Breast epithelium (tissue), 4 donors: ENCODE measurements at regions not wholly inside any gene's neighbourhood (a gene's known extent, or its start where the extent isn't known, plus 50 kb on each side); places are given as distances from the start of the nearest gene placed in this dataset.

Experiments
- DNase-seq, 2 donors: peaks; one replicate each; pipeline ENCODE4 v3.0.0-alpha.2; 2019; ENCODE audit warnings: low spot score in 2 of 2
- H3K27ac ChIP-seq, 2 donors: fragments of 200-600 bp; sonication (generic) in 1 of 2; one replicate each; pipeline ENCODE4 v1.5.1; 2016 to 2019; ENCODE audit warnings: mild to moderate bottlenecking in 1 of 2
- H3K27me3 ChIP-seq, 2 donors: fragments of 200-600 bp; sonication (generic) in 1 of 2; one replicate each; pipeline versions ENCODE4 v1.5.1 to v1.6.0; 2017 to 2019; ENCODE audit warnings: control low read depth in 1 of 2, mild to moderate bottlenecking in 1 of 2
- H3K36me3 ChIP-seq: fragments of 200-600 bp; one replicate; pipeline ENCODE4 v1.5.1; 2019
- H3K4me1 ChIP-seq, 2 donors: fragments of 200-600 bp; sonication (generic); one replicate each; pipeline ENCODE4 v1.5.1; 2016 to 2019; ENCODE audit warnings: control low read depth in 1 of 2
- H3K4me3 ChIP-seq, 3 donors: fragments of 200-600 bp; sonication (generic); 1 replicate in 2 of 3; 2 replicates in 1 of 3; pipeline ENCODE4 v1.5.1; 2016 to 2019; ENCODE audit warnings: mild to moderate bottlenecking in 3 of 3, moderate library complexity in 2 of 3
- H3K9me3 ChIP-seq, 2 donors: fragments of 200-600 bp; sonication (generic) in 1 of 2; one replicate each; pipeline ENCODE4 v1.5.1; 2016 to 2019; ENCODE audit warnings: control low read depth in 1 of 2
- POLR2A ChIP-seq: fragments of 450-650 bp; IDR thresholded peaks from one replicate; pipeline ENCODE4 v1.6.1; 2016; ENCODE audit warnings: antibody characterized with exemption, mild to moderate bottlenecking, moderate library complexity
- POLR2AphosphoS5 ChIP-seq, 3 donors: sonication (generic); formaldehyde crosslinking; IDR thresholded peaks; one replicate each; pipeline ENCODE4 v1.6.1; 2017; ENCODE audit warnings: antibody characterized with exemption in 3 of 3
- intact Hi-C: fragments of 100-400 bp; cut with DNase I; formaldehyde crosslinking; loops from one replicate; pipeline ENCODE4 v1.15.1; 2023; ENCODE audit warnings: low total_unique reads
- TF ChIP-seq, protein P1 (sequence below), 3 donors: fragments of 450-650 bp; IDR thresholded peaks; one replicate each; pipeline ENCODE4 v1.5.1; 2016 to 2017; ENCODE audit warnings: antibody characterized with exemption in 3 of 3, mild to moderate bottlenecking in 3 of 3, moderate library complexity in 3 of 3

DNA sequence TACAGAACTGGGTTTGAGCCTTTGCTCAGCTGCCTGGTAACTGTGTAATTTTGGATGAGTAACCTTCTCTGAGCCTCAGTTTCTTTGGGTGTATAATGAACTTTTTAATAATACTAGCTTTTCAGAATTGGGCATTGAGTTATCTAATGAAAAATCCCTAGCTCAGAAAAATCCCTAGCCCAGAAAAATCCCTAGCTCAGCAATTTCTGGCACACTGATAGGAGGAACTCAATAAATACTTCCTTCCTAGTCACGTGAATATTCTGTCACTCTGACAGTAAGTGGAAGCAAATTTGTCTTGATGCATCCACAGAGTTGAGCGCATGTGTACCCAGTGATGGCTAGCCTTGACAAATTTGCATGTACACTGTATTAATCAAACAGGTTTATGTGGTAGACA, 817.6 kb downstream of the XPNPEP1 start:
- TF ChIP-seq POLR2AphosphoS5 (IDR thresholded peaks at IDR 0.05) = no peak
- TF ChIP-seq, protein P1, sequence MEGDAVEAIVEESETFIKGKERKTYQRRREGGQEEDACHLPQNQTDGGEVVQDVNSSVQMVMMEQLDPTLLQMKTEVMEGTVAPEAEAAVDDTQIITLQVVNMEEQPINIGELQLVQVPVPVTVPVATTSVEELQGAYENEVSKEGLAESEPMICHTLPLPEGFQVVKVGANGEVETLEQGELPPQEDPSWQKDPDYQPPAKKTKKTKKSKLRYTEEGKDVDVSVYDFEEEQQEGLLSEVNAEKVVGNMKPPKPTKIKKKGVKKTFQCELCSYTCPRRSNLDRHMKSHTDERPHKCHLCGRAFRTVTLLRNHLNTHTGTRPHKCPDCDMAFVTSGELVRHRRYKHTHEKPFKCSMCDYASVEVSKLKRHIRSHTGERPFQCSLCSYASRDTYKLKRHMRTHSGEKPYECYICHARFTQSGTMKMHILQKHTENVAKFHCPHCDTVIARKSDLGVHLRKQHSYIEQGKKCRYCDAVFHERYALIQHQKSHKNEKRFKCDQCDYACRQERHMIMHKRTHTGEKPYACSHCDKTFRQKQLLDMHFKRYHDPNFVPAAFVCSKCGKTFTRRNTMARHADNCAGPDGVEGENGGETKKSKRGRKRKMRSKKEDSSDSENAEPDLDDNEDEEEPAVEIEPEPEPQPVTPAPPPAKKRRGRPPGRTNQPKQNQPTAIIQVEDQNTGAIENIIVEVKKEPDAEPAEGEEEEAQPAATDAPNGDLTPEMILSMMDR (IDR thresholded peaks at IDR 0.05) = no peak
- TF ChIP-seq POLR2A = no peak
- Histone ChIP-seq H3K9me3 (no peaks in the 10 kb centered on the region), H3K4me1 (no peaks in the 10 kb centered on the region), H3K27ac (no peak overlapping the region), H3K27me3 (no peaks in the 10 kb centered on the region), H3K4me3 (no peak overlapping the region), H3K36me3 (no peaks in the 10 kb centered on the region)
- no peak for DNase-seq
- intact Hi-C loops = no loop called here

DNA sequence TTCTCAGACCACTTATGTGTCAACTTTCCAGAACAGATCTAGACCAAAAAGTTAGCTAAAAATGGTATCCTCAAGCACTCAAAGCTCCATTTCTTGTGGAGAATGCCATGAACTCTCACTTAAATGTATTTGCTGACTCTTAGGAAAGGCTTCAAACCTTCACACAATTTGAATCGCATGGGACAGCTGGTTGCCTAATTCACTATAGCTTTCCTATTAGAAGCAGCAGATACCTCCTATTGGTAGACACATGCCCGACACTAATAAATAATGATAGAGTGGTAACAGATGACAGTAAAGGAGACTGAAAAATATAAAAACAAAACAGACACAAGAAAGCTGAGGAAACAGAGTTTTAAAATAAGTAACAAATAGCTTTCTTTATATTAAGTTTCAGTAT, 818.5 kb downstream of the XPNPEP1 start:
- TF ChIP-seq POLR2A = no peak
- TF ChIP-seq, protein P1 (IDR thresholded peaks at IDR 0.05) = no peak

DNA sequence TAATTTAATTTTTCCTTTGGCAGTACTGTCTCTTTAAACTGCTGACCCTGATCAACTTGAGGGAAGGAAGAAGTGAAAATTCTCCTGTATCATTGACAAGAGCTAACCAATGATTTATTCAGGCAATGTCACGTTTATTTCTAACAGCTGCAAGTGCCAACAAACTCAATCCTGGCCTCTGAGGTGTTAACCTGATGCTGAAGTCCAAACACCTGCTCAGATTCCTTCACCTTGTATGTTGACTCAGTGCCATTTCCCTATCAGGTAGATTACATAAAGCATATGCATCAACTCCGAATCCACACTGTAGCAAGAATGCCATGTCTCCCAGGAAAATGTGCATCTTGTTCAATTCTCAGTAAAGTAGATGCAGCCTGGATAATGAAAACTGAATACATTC, 820.0 kb downstream of the XPNPEP1 start:
- Histone ChIP-seq H3K27ac (no peak overlapping the region), H3K4me1 (no peaks in the 10 kb centered on the region), H3K9me3 (no peaks in the 10 kb centered on the region), H3K27me3 (no peaks in the 10 kb centered on the region), H3K4me3 (no peak overlapping the region), H3K36me3 (no peaks in the 10 kb centered on the region)
- intact Hi-C loops = no loop called here
- TF ChIP-seq POLR2A (no peak), POLR2AphosphoS5 (IDR thresholded peaks at IDR 0.05) (no peak)
- TF ChIP-seq, protein P1 (IDR thresholded peaks at IDR 0.05) = no peak
- DNase-seq = no peak

More for the DNA sequence above, 818.5 kb downstream of the XPNPEP1 start:
- H3K4me3 ChIP-seq = no peak overlapping the region
- H3K36me3 ChIP-seq = no peaks in the 10 kb centered on the region
- H3K27me3 ChIP-seq = no peaks in the 10 kb centered on the region
- no peak overlapping the region for H3K27ac ChIP-seq
- intact Hi-C loops = no loop called here
- DNase-seq = no peak
- H3K9me3 ChIP-seq = no peaks in the 10 kb centered on the region
- H3K4me1 ChIP-seq = no peaks in the 10 kb centered on the region

DNA sequence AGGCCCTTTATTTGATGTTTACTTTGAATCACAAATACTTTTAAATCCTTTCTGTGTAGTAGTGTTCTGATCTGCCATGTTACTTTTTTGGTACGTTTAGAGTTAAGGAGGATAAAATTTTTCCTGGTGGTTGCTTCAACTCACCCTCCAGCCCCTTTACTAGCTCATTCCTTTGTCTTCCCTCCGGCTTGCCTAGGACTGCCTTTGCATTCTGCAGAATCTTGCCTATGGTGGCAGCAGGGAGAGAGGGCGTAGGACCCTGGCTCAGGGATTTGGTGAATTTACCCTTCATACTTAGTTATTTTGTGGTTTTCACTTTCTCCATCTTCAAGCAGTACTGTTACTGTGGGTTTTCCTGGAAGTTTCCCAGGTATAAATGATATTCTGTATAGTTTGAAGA, 833.5 kb downstream of the XPNPEP1 start:
- H3K36me3 ChIP-seq = no peaks in the 10 kb centered on the region
- no peak for DNase-seq
- H3K4me1 ChIP-seq = no peaks in the 10 kb centered on the region
- H3K4me3 ChIP-seq = no peak overlapping the region
- peaks cover 0 to 7% of the 10 kb centered on the region in 2 donors for H3K9me3 ChIP-seq
- H3K27ac ChIP-seq = no peak overlapping the region
- no peak for TF ChIP-seq POLR2AphosphoS5 (IDR thresholded peaks at IDR 0.05)
- TF ChIP-seq POLR2A = no peak
- TF ChIP-seq, protein P1 (IDR thresholded peaks at IDR 0.05) = no peak
- no peaks in the 10 kb centered on the region for H3K27me3 ChIP-seq
- intact Hi-C loops = no loop called here

DNA sequence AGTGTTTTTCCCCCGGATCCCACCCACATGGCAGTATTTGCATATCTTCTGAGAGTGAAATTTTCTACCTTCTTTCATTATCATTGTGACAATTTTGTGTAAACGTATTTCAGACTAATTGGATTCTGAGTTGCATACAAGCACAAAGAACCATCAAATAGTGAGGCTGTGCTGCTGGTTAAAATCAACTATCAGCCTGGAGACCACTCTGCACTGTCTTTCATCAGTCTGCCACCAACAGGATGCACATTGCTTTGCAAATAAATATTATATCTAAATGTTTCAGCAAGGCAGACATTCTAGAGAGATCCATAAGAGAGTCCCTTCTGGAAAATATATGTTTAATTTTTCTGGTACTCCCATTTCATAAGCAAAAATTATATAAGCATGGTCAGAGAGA, 851.8 kb downstream of the XPNPEP1 start:
- Histone ChIP-seq H3K9me3 (no peaks in the 10 kb centered on the region), H3K27me3 (no peaks in the 10 kb centered on the region), H3K27ac (no peak overlapping the region), H3K4me3 (no peak overlapping the region), H3K36me3 (no peaks in the 10 kb centered on the region), H3K4me1 (no peaks in the 10 kb centered on the region)
- TF ChIP-seq POLR2A = no peak
- TF ChIP-seq, protein P1 (IDR thresholded peaks at IDR 0.05) = no peak
- TF ChIP-seq POLR2AphosphoS5 (IDR thresholded peaks at IDR 0.05) = no peak
- intact Hi-C loops = loop anchor here (5.0 kb wide), 1 partner anchor 224 kb away; no protein-coding TSS in a partner anchor
- no peak for DNase-seq
